ENCODE measurements at regions not wholly inside any gene's neighbourhood (a gene's known extent, or its start where the extent isn't known, plus 50 kb on each side); places are given as distances from the start of the nearest gene placed in this dataset.

GRCh38 chr9:1434052-1434767 is 384.1 kb downstream of the DMRT2 start:
- no peak overlapping the region for H3K9ac ChIP-seq (replicated peaks; ENCODE audit: extremely low read depth, insufficient read depth, low read length)
- TF ChIP-seq JUN (IDR thresholded peaks at IDR 0.05; ENCODE audit: borderline replicate concordance, insufficient read depth, insufficient read length, low read depth) (no peak), GATA2 (IDR thresholded peaks at IDR 0.05; ENCODE audit: insufficient read depth, insufficient read length, low read depth, low read length) (no peak), EZH2 (IDR thresholded peaks at IDR 0.05; ENCODE audit: borderline replicate concordance, low read depth, low read length, severe bottlenecking) (no peak), FOS (IDR thresholded peaks at IDR 0.05; ENCODE audit: borderline replicate concordance, insufficient read depth, low read length) (no peak), CTCF (IDR thresholded peaks at IDR 0.05; ENCODE audit: extremely low read depth in 1 of 2, insufficient read depth in 1 of 2, low read depth in 1 of 2, low read length in 2 of 2) (no peak), POLR2AphosphoS5 (IDR thresholded peaks at IDR 0.05; ENCODE audit: insufficient read depth, low read depth, low read length) (no peak), MYC (IDR thresholded peaks at IDR 0.05; ENCODE audit: low read depth, low read length) (no peak), MAX (IDR thresholded peaks at IDR 0.05; ENCODE audit: insufficient read depth, insufficient read length) (no peak), POLR2A (IDR thresholded peaks at IDR 0.05; ENCODE audit: low read depth, low read length) (no peak)
- no peak overlapping the region for H3K4me2 ChIP-seq (ENCODE audit: insufficient read depth, low read length)
- DNase-seq (ENCODE audit: low read depth, low spot score) (no peak), FAIRE-seq (no peak)
- intact Hi-C loops (cut with micrococcal nuclease) (no loop called here), dilution Hi-C loops (cut with MboI; ENCODE audit: extremely low pct_ligation_motif_present, low sequenced_read_pairs) (no loop called here)
- H3K9me1 ChIP-seq (replicated peaks; ENCODE audit: control insufficient read depth, extremely low read depth, insufficient read depth, low read length): no peaks in the 10 kb centered on the region
- H3K4me1 ChIP-seq (ENCODE audit: control insufficient read depth, extremely low read depth, insufficient read depth, low read length): no peaks in the 10 kb centered on the region
- ChIA-PET POLR2A (no interaction called here), CTCF (no interaction called here)
- no peaks in the 10 kb centered on the region for H3K27me3 ChIP-seq (ENCODE audit: control insufficient read depth in 2 of 2, insufficient read depth in 2 of 2, low read length in 2 of 2)
- peaks cover 3% of the 10 kb centered on the region for H3K9me3 ChIP-seq (replicated peaks; ENCODE audit: control insufficient read depth, insufficient read depth, low read length)
- no peaks in the 10 kb centered on the region for H3K36me3 ChIP-seq (ENCODE audit: control insufficient read depth in 2 of 2, extremely low read depth in 1 of 2, insufficient read depth in 2 of 2, low read length in 2 of 2)
- H4K20me1 ChIP-seq (replicated peaks; ENCODE audit: control insufficient read depth, extremely low read depth, insufficient read depth, low read length): no peaks in the 10 kb centered on the region
- H3K27ac ChIP-seq (ENCODE audit: insufficient read depth, low read depth, low read length): no peak overlapping the region
- BruUV-seq (replicated peaks): no TSS peak
- H3K4me3 ChIP-seq (replicated peaks in 1 of 3; ENCODE audit: insufficient read depth in 1 of 3, low read depth in 1 of 3, low read length in 3 of 3): no peak overlapping the region
- no peaks in the 10 kb centered on the region for H3K79me2 ChIP-seq (ENCODE audit: control insufficient read depth, insufficient read depth, low read length)
- no peak overlapping the region for H2AFZ ChIP-seq (ENCODE audit: low read depth, low read length)

Data from endothelial cell of umbilical vein (primary cell).